ENCODE measurements at regions not wholly inside any gene's neighbourhood (a gene's known extent, or its start where the extent isn't known, plus 50 kb on each side); places are given as distances from the start of the nearest gene placed in this dataset.

DNA sequence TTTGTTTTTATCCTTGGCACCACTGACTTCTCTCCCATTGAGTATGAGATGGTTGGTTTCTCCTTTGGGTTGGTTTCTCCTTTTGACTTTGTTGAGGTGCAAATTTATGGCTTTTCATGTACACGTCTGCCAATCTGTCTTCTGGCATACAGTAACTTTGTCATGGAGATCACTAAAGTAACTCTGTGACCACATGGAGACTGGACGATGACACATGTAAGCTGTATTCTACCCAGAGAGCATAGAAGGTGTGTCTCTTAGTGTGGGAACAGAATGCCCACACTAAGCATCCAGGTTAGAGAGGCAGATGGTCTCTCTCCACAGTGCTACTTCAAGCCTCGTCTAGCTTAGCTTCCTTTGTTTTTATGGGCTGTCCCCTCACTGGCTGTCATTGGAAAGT, 897.5 kb downstream of the SUCLG1 start:
- no peak overlapping the region for H2AFZ ChIP-seq (ENCODE audit: low read depth, low read length)
- 2% methylated on average over 3 of the region's 3 CpGs for WGBS (ENCODE audit: insufficient coverage, low coverage, missing lambda C conversion rate)
- no peak overlapping the region for H3K9ac ChIP-seq (ENCODE audit: insufficient read depth in 1 of 2, low read depth in 2 of 2, low read length in 2 of 2)
- no peaks in the 10 kb centered on the region; the same call in 1 of the 2 replicates for H3K9me3 ChIP-seq (replicated peaks; ENCODE audit: control insufficient read depth, insufficient read depth, low read depth, low read length)
- FAIRE-seq (no peak), ATAC-seq (no peak), DNase-seq (ENCODE audit: extremely low read depth in 1 of 4, low spot score in 3 of 4) (no peak)
- TF ChIP-seq SMAD4 (CRISPR knock-in tag; conservative IDR thresholded peaks at IDR 0.05), result no peak
- TF ChIP-seq HMG20B (CRISPR knock-in tag; IDR thresholded peaks at IDR 0.05), result no peak
- TF ChIP-seq ZKSCAN3 (CRISPR knock-in tag; IDR thresholded peaks at IDR 0.05), result no peak
- TF ChIP-seq, protein P1, sequence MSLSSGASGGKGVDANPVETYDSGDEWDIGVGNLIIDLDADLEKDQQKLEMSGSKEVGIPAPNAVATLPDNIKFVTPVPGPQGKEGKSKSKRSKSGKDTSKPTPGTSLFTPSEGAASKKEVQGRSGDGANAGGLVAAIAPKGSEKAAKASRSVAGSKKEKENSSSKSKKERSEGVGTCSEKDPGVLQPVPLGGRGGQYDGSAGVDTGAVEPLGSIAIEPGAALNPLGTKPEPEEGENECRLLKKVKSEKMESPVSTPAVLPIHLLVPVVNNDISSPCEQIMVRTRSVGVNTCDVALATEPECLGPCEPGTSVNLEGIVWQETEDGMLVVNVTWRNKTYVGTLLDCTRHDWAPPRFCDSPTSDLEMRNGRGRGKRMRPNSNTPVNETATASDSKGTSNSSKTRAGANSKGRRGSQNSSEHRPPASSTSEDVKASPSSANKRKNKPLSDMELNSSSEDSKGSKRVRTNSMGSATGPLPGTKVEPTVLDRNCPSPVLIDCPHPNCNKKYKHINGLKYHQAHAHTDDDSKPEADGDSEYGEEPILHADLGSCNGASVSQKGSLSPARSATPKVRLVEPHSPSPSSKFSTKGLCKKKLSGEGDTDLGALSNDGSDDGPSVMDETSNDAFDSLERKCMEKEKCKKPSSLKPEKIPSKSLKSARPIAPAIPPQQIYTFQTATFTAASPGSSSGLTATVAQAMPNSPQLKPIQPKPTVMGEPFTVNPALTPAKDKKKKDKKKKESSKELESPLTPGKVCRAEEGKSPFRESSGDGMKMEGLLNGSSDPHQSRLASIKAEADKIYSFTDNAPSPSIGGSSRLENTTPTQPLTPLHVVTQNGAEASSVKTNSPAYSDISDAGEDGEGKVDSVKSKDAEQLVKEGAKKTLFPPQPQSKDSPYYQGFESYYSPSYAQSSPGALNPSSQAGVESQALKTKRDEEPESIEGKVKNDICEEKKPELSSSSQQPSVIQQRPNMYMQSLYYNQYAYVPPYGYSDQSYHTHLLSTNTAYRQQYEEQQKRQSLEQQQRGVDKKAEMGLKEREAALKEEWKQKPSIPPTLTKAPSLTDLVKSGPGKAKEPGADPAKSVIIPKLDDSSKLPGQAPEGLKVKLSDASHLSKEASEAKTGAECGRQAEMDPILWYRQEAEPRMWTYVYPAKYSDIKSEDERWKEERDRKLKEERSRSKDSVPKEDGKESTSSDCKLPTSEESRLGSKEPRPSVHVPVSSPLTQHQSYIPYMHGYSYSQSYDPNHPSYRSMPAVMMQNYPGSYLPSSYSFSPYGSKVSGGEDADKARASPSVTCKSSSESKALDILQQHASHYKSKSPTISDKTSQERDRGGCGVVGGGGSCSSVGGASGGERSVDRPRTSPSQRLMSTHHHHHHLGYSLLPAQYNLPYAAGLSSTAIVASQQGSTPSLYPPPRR (CRISPR knock-in tag; IDR thresholded peaks at IDR 0.05; ENCODE audit: borderline replicate concordance), result no peak
- no peak for TF ChIP-seq ZNF134 (CRISPR knock-in tag; conservative IDR thresholded peaks at IDR 0.05)
- no peak for TF ChIP-seq ILF3 (IDR thresholded peaks at IDR 0.05; ENCODE audit: borderline replicate concordance)
- TF ChIP-seq TSC22D4 (tag; IDR thresholded peaks at IDR 0.05), result no peak
- no peak for TF ChIP-seq MED1 (CRISPR knock-in tag; IDR thresholded peaks at IDR 0.05; ENCODE audit: borderline replicate concordance)
- no peak for TF ChIP-seq NFIX (CRISPR knock-in tag; IDR thresholded peaks at IDR 0.05; ENCODE audit: low read depth)
- TF ChIP-seq, protein P2, sequence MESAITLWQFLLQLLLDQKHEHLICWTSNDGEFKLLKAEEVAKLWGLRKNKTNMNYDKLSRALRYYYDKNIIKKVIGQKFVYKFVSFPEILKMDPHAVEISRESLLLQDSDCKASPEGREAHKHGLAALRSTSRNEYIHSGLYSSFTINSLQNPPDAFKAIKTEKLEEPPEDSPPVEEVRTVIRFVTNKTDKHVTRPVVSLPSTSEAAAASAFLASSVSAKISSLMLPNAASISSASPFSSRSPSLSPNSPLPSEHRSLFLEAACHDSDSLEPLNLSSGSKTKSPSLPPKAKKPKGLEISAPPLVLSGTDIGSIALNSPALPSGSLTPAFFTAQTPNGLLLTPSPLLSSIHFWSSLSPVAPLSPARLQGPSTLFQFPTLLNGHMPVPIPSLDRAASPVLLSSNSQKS (CRISPR knock-in tag; IDR thresholded peaks at IDR 0.05), result no peak
- no peak for TF ChIP-seq FOXK1 (CRISPR knock-in tag; IDR thresholded peaks at IDR 0.05; ENCODE audit: borderline replicate concordance)
- no peak for TF ChIP-seq HDAC2 (IDR thresholded peaks at IDR 0.05)
- TF ChIP-seq, protein P3, sequence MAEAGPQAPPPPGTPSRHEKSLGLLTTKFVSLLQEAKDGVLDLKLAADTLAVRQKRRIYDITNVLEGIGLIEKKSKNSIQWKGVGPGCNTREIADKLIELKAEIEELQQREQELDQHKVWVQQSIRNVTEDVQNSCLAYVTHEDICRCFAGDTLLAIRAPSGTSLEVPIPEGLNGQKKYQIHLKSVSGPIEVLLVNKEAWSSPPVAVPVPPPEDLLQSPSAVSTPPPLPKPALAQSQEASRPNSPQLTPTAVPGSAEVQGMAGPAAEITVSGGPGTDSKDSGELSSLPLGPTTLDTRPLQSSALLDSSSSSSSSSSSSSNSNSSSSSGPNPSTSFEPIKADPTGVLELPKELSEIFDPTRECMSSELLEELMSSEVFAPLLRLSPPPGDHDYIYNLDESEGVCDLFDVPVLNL (CRISPR knock-in tag; IDR thresholded peaks at IDR 0.05; ENCODE audit: low read depth), result no peak
- no peaks in the 10 kb centered on the region for H3K79me2 ChIP-seq (ENCODE audit: control insufficient read depth, insufficient read depth, low read length)
- H3K36me3 ChIP-seq (ENCODE audit: control insufficient read depth, insufficient read depth, low read length), result no peaks in the 10 kb centered on the region
- H3K4me3 ChIP-seq, result no peak overlapping the region
- POLR2A ChIA-PET, result interaction anchor here (0.8 kb wide), 1 partner anchor 355 kb away, joined by 3 read pairs; no protein-coding TSS in a partner anchor
- intact Hi-C loops (cut with micrococcal nuclease) (no loop called here), in situ Hi-C loops (cut with MboI) (no loop called here)
- no peaks in the 10 kb centered on the region for H3K9me1 ChIP-seq (ENCODE audit: control insufficient read depth, insufficient read depth, low read length)
- H3K27me3 ChIP-seq (ENCODE audit: control insufficient read depth in 2 of 2, insufficient read depth in 2 of 2, low read length in 2 of 2), result no peaks in the 10 kb centered on the region
- CTCF ChIA-PET (ENCODE audit: low intra/inter-chr PET ratio), result no interaction called here
- H3K4me1 ChIP-seq (replicated peaks in 1 of 2; ENCODE audit: control insufficient read depth in 2 of 2, insufficient read depth in 2 of 2, low read length in 2 of 2), result no peaks in the 10 kb centered on the region
- no TSS peak for BruUV-seq (replicated peaks)
- H3K27ac ChIP-seq (ENCODE audit: extremely low read depth, low read depth, low read length), result no peak overlapping the region
- H4K20me1 ChIP-seq (replicated peaks; ENCODE audit: control insufficient read depth, insufficient read depth, low read length), result no peaks in the 10 kb centered on the region
- no peak overlapping the region for H3K4me2 ChIP-seq (ENCODE audit: insufficient read depth, low read length)
